D721Med (cell line): ENCODE measurements at regions not wholly inside any gene's neighbourhood (a gene's known extent, or its start where the extent isn't known, plus 50 kb on each side); places are given as distances from the start of the nearest gene placed in this dataset.

Experiments
- DNase-seq: peaks from one replicate; pipeline ENCODE4 v3.0.0; 2011; ENCODE audit warnings: low spot score; ENCODE audit not compliant: insufficient read length
- FAIRE-seq: peaks from 2 replicates; lab custom pipeline; 2011; peaks lifted over from hg19 to GRCh38; lab: Jason Lieb, UNC
- CTCF ChIP-seq: IDR thresholded peaks from 2 replicates; pipeline ENCODE4 v1.5.1; 2012; ENCODE audit warnings: mild to moderate bottlenecking, control low read depth; ENCODE audit not compliant: insufficient read depth; ENCODE audit errors: missing control alignments

- FAIRE-seq (no peak), DNase-seq (peak; percentile 35)
- peak; percentile 63 for TF ChIP-seq CTCF
Measured at GRCh38 chr20:33915726-33916331, 77.9 kb upstream of the RALY start.

GRCh38 chr20:33916768-33917167, 76.9 kb upstream of the RALY start:
- no peak for DNase-seq
- FAIRE-seq = no peak
- TF ChIP-seq CTCF = no peak

GRCh38 chr20:33917831-33918525, 75.7 kb upstream of the RALY start:
- no peak for DNase-seq

GRCh38 chr20:33918662-33919061, 75.0 kb upstream of the RALY start:
- TF ChIP-seq CTCF = no peak
- FAIRE-seq (no peak), DNase-seq (no peak)

More at GRCh38 chr20:33917831-33918525, 75.7 kb upstream of the RALY start:
- no peak for TF ChIP-seq CTCF
- FAIRE-seq = no peak

- no peak for TF ChIP-seq CTCF
- FAIRE-seq = no peak
- no peak for DNase-seq
Measured at GRCh38 chr20:33919653-33920052, 74.1 kb upstream of the RALY start.

GRCh38 chr20:33922224-33922623, 71.5 kb upstream of the RALY start:
- TF ChIP-seq CTCF = no peak
- FAIRE-seq (no peak), DNase-seq (no peak)

GRCh38 chr20:33923740-33924139, 70.0 kb upstream of the RALY start:
- no peak for FAIRE-seq
- no peak for DNase-seq
- TF ChIP-seq CTCF = no peak
